ENCODE measurements at regions not wholly inside any gene's neighbourhood (a gene's known extent, or its start where the extent isn't known, plus 50 kb on each side); places are given as distances from the start of the nearest gene placed in this dataset.

GRCh38 chr16:79288066-79288465, 312.5 kb downstream of the MAF start:
- H3K4me1 Mint-ChIP-seq (ENCODE audit: low read depth) = peaks cover 40% of the 10 kb centered on the region
- no peaks in the 10 kb centered on the region for H3K27me3 Mint-ChIP-seq (ENCODE audit: low read depth)
- H3K9me3 Mint-ChIP-seq = no peaks in the 10 kb centered on the region
- H3K4me3 Mint-ChIP-seq = no peak overlapping the region
- H3K36me3 Mint-ChIP-seq (ENCODE audit: low read depth) = no peaks in the 10 kb centered on the region
- DNase-seq (ENCODE audit: low spot score) = no peak
- H3K27ac Mint-ChIP-seq = no peak overlapping the region

- Mint-ChIP-seq H3K27me3 (ENCODE audit: low read depth) (no peaks in the 10 kb centered on the region), H3K9me3 (no peaks in the 10 kb centered on the region), H3K4me3 (peak overlapping the region; percentile 49), H3K36me3 (ENCODE audit: low read depth) (no peaks in the 10 kb centered on the region), H3K27ac (peak overlapping the region; percentile 76), H3K4me1 (ENCODE audit: low read depth) (peaks cover 45% of the 10 kb centered on the region)
- DNase-seq (ENCODE audit: low spot score) = no peak
Observed at GRCh38 chr16:79287424-79287917, 313.1 kb downstream of the MAF start.

- H3K9me3 Mint-ChIP-seq = no peaks in the 10 kb centered on the region
- H3K27me3 Mint-ChIP-seq (ENCODE audit: low read depth) = no peaks in the 10 kb centered on the region
- no peaks in the 10 kb centered on the region for H3K36me3 Mint-ChIP-seq (ENCODE audit: low read depth)
- peak overlapping the region; percentile 49 for H3K4me3 Mint-ChIP-seq
- H3K4me1 Mint-ChIP-seq (ENCODE audit: low read depth) = peaks cover 51% of the 10 kb centered on the region
- DNase-seq (ENCODE audit: low spot score) = peak; percentile 39
- H3K27ac Mint-ChIP-seq = peak overlapping the region; percentile 76
Observed at GRCh38 chr16:79286646-79287423, 313.7 kb downstream of the MAF start.

GRCh38 chr16:79284766-79285165, 315.8 kb downstream of the MAF start:
- Mint-ChIP-seq H3K27me3 (ENCODE audit: low read depth) (no peaks in the 10 kb centered on the region), H3K9me3 (no peaks in the 10 kb centered on the region), H3K4me1 (ENCODE audit: low read depth) (peaks cover 66% of the 10 kb centered on the region), H3K36me3 (ENCODE audit: low read depth) (peaks cover 3% of the 10 kb centered on the region), H3K4me3 (no peak overlapping the region), H3K27ac (no peak overlapping the region)
- no peak for DNase-seq (ENCODE audit: low spot score)

- peaks cover 73% of the 10 kb centered on the region for H3K4me1 Mint-ChIP-seq (ENCODE audit: low read depth)
- H3K9me3 Mint-ChIP-seq = no peaks in the 10 kb centered on the region
- H3K27me3 Mint-ChIP-seq (ENCODE audit: low read depth) = no peaks in the 10 kb centered on the region
- peak overlapping the region; percentile 33 for H3K27ac Mint-ChIP-seq
- no peak for DNase-seq (ENCODE audit: low spot score)
- H3K4me3 Mint-ChIP-seq = peak overlapping the region; percentile 20
- H3K36me3 Mint-ChIP-seq (ENCODE audit: low read depth) = peaks cover 3% of the 10 kb centered on the region
Observed at GRCh38 chr16:79283578-79283977, 317.0 kb downstream of the MAF start.

- Mint-ChIP-seq H3K4me3 (peak overlapping the region; percentile 51), H3K9me3 (no peaks in the 10 kb centered on the region), H3K27me3 (ENCODE audit: low read depth) (no peaks in the 10 kb centered on the region), H3K36me3 (ENCODE audit: low read depth) (peaks cover 3% of the 10 kb centered on the region), H3K4me1 (ENCODE audit: low read depth) (peaks cover 73% of the 10 kb centered on the region), H3K27ac (peak overlapping the region; percentile 37)
- no peak for DNase-seq (ENCODE audit: low spot score)
Observed at GRCh38 chr16:79282806-79283205, 317.7 kb downstream of the MAF start.

- Mint-ChIP-seq H3K27ac (peak overlapping the region; percentile 92), H3K9me3 (no peaks in the 10 kb centered on the region), H3K4me3 (peak overlapping the region; percentile 82), H3K36me3 (ENCODE audit: low read depth) (peaks cover 6% of the 10 kb centered on the region), H3K27me3 (ENCODE audit: low read depth) (no peaks in the 10 kb centered on the region), H3K4me1 (ENCODE audit: low read depth) (peaks cover 78% of the 10 kb centered on the region)
- DNase-seq (ENCODE audit: low spot score) = peak; percentile 75
Observed at GRCh38 chr16:79278506-79278905, 322.0 kb downstream of the MAF start.

GRCh38 chr16:79276501-79276900, 324.0 kb downstream of the MAF start:
- no peaks in the 10 kb centered on the region for H3K27me3 Mint-ChIP-seq (ENCODE audit: low read depth)
- no peak for DNase-seq (ENCODE audit: low spot score)
- H3K4me3 Mint-ChIP-seq = no peak overlapping the region
- peaks cover 78% of the 10 kb centered on the region for H3K4me1 Mint-ChIP-seq (ENCODE audit: low read depth)
- peaks cover 7% of the 10 kb centered on the region for H3K36me3 Mint-ChIP-seq (ENCODE audit: low read depth)
- H3K9me3 Mint-ChIP-seq = no peaks in the 10 kb centered on the region
- H3K27ac Mint-ChIP-seq = no peak overlapping the region

- Mint-ChIP-seq H3K27ac (no peak overlapping the region), H3K4me1 (ENCODE audit: low read depth) (peaks cover 81% of the 10 kb centered on the region)
Observed at GRCh38 chr16:79274264-79274663, 326.3 kb downstream of the MAF start.

GRCh38 chr16:79272141-79272577, 328.4 kb downstream of the MAF start:
- H3K4me1 Mint-ChIP-seq (ENCODE audit: low read depth) = peaks cover 83% of the 10 kb centered on the region
- DNase-seq (ENCODE audit: low spot score) = peak; percentile 79
- H3K27ac Mint-ChIP-seq = peak overlapping the region; percentile 86
- H3K9me3 Mint-ChIP-seq = peaks cover 3% of the 10 kb centered on the region
- H3K4me3 Mint-ChIP-seq = peak overlapping the region; percentile 75
- H3K27me3 Mint-ChIP-seq (ENCODE audit: low read depth) = no peaks in the 10 kb centered on the region
- H3K36me3 Mint-ChIP-seq (ENCODE audit: low read depth) = peaks cover 4% of the 10 kb centered on the region

More at GRCh38 chr16:79274264-79274663, 326.3 kb downstream of the MAF start:
- DNase-seq (ENCODE audit: low spot score) = no peak
- Mint-ChIP-seq H3K9me3 (no peaks in the 10 kb centered on the region), H3K36me3 (ENCODE audit: low read depth) (peaks cover 4% of the 10 kb centered on the region), H3K27me3 (ENCODE audit: low read depth) (no peaks in the 10 kb centered on the region), H3K4me3 (no peak overlapping the region)

GRCh38 chr16:79271583-79271982, 329.0 kb downstream of the MAF start:
- no peaks in the 10 kb centered on the region for H3K27me3 Mint-ChIP-seq (ENCODE audit: low read depth)
- H3K4me1 Mint-ChIP-seq (ENCODE audit: low read depth) = peaks cover 85% of the 10 kb centered on the region
- peak overlapping the region; percentile 75 for H3K4me3 Mint-ChIP-seq
- H3K9me3 Mint-ChIP-seq = peaks cover 8% of the 10 kb centered on the region
- peaks cover 5% of the 10 kb centered on the region for H3K36me3 Mint-ChIP-seq (ENCODE audit: low read depth)
- no peak for DNase-seq (ENCODE audit: low spot score)
- H3K27ac Mint-ChIP-seq = peak overlapping the region; percentile 86

- Mint-ChIP-seq H3K27ac (peak overlapping the region; percentile 86), H3K27me3 (ENCODE audit: low read depth) (no peaks in the 10 kb centered on the region), H3K9me3 (peaks cover 12% of the 10 kb centered on the region), H3K36me3 (ENCODE audit: low read depth) (peaks cover 6% of the 10 kb centered on the region), H3K4me1 (ENCODE audit: low read depth) (peaks cover 84% of the 10 kb centered on the region), H3K4me3 (peak overlapping the region; percentile 74)
- no peak for DNase-seq (ENCODE audit: low spot score)
Observed at GRCh38 chr16:79270011-79270410, 330.5 kb downstream of the MAF start.

- Mint-ChIP-seq H3K4me3 (peak overlapping the region; percentile 74), H3K27me3 (ENCODE audit: low read depth) (no peaks in the 10 kb centered on the region), H3K9me3 (peaks cover 12% of the 10 kb centered on the region), H3K27ac (peak overlapping the region; percentile 86), H3K4me1 (ENCODE audit: low read depth) (peaks cover 83% of the 10 kb centered on the region), H3K36me3 (ENCODE audit: low read depth) (peaks cover 6% of the 10 kb centered on the region)
- peak; percentile 85 for DNase-seq (ENCODE audit: low spot score)
Observed at GRCh38 chr16:79269211-79269863, 331.2 kb downstream of the MAF start.

- H3K4me1 Mint-ChIP-seq (ENCODE audit: low read depth) = peaks cover 79% of the 10 kb centered on the region
- peaks cover 6% of the 10 kb centered on the region for H3K36me3 Mint-ChIP-seq (ENCODE audit: low read depth)
- peaks cover 12% of the 10 kb centered on the region for H3K9me3 Mint-ChIP-seq
- DNase-seq (ENCODE audit: low spot score) = peak; percentile 54
- peak overlapping the region; percentile 53 for H3K27ac Mint-ChIP-seq
- H3K4me3 Mint-ChIP-seq = peak overlapping the region; percentile 74
- H3K27me3 Mint-ChIP-seq (ENCODE audit: low read depth) = no peaks in the 10 kb centered on the region
Observed at GRCh38 chr16:79267781-79268180, 332.8 kb downstream of the MAF start.
